ENCODE measurements at regions not wholly inside any gene's neighbourhood (a gene's known extent, or its start where the extent isn't known, plus 50 kb on each side); places are given as distances from the start of the nearest gene placed in this dataset.

DNA sequence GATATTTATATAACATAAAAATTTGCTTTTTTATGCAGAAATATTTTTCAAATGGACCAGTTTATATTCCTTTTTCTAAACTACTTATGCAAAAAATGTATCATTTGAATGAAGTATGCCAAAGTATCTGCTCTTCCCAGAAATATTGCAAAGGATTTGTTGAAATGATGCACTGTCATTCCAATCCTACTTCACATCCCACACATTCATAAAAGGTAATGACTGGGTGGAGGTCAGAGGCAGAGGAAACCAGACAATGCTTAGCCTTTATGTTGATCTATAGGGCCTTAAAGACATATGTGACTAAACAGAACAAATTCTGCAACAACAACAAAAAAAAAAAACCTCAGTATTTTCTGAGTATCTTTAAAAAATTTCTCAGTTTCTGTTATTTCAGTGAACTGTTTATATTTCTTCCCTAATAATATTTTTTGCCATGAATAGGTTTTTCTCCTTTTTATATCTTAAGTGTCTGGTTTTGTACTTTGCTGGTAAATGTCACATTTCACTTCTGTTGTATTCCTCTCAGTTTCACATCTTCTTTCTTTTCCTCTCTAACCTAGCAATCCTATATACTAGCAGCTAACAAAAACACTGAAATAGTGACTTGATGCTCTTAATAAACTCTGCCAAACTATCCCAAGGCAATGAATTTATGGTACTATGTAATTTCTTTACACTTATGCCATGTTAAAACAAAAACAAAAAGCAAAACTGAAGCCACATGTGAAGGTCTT lies 374.1 kb downstream of the BCKDHB start:
- no peak overlapping the region for H3K4me3 ChIP-seq (ENCODE audit: low read depth, low read length, poor library complexity, severe bottlenecking)
- no peaks in the 10 kb centered on the region for H3K27me3 ChIP-seq (ENCODE audit: insufficient read depth, low read length)
- no peak overlapping the region for H3K27ac ChIP-seq (ENCODE audit: low read depth, low read length, poor library complexity, severe bottlenecking)
- H3K79me2 ChIP-seq (ENCODE audit: insufficient read depth, low read length): no peaks in the 10 kb centered on the region
- H3K9me2 ChIP-seq (ENCODE audit: low read depth, low read length): no peaks in the 10 kb centered on the region
- H3K4me1 ChIP-seq (ENCODE audit: insufficient read depth, low read length, severe bottlenecking): no peaks in the 10 kb centered on the region
- no peak overlapping the region for H2AFZ ChIP-seq (ENCODE audit: low read length)
- H3F3A ChIP-seq (ENCODE audit: insufficient read depth, low read length): no peaks in the 10 kb centered on the region; the same call in 1 of the 2 replicates
- H4K20me1 ChIP-seq (ENCODE audit: insufficient read depth, low read length): no peaks in the 10 kb centered on the region
- no peak overlapping the region for H3K4me2 ChIP-seq (ENCODE audit: low read length)
- H3K9me3 ChIP-seq (ENCODE audit: low read length): no peaks in the 10 kb centered on the region
- H3K36me3 ChIP-seq (ENCODE audit: insufficient read depth, low read length): no peaks in the 10 kb centered on the region
- H3K9ac ChIP-seq (ENCODE audit: low read length): no peak overlapping the region
- TF ChIP-seq CTCF (IDR thresholded peaks at IDR 0.05; ENCODE audit: low read length) (no peak), EZH2 (IDR thresholded peaks at IDR 0.05; ENCODE audit: borderline replicate concordance, low read length) (no peak)

- no peaks in the 10 kb centered on the region for H3K27me3 ChIP-seq (ENCODE audit: insufficient read depth, low read length)
- no peak overlapping the region for H3K4me3 ChIP-seq (ENCODE audit: low read depth, low read length, poor library complexity, severe bottlenecking)
- no peak overlapping the region for H2AFZ ChIP-seq (ENCODE audit: low read length)
- no peaks in the 10 kb centered on the region for H3K79me2 ChIP-seq (ENCODE audit: insufficient read depth, low read length)
- no peaks in the 10 kb centered on the region; the same call in 1 of the 2 replicates for H3F3A ChIP-seq (ENCODE audit: insufficient read depth, low read length)
- TF ChIP-seq EZH2 (IDR thresholded peaks at IDR 0.05; ENCODE audit: borderline replicate concordance, low read length): no peak
- TF ChIP-seq CTCF (IDR thresholded peaks at IDR 0.05; ENCODE audit: low read length): no peak
- no peaks in the 10 kb centered on the region for H3K9me2 ChIP-seq (ENCODE audit: low read depth, low read length)
- no peaks in the 10 kb centered on the region for H3K9me3 ChIP-seq (ENCODE audit: low read length)
- no peaks in the 10 kb centered on the region for H3K4me1 ChIP-seq (ENCODE audit: insufficient read depth, low read length, severe bottlenecking)
- H3K4me2 ChIP-seq (ENCODE audit: low read length): no peak overlapping the region
- H3K27ac ChIP-seq (ENCODE audit: low read depth, low read length, poor library complexity, severe bottlenecking): no peak overlapping the region
- H4K20me1 ChIP-seq (ENCODE audit: insufficient read depth, low read length): no peaks in the 10 kb centered on the region
- no peak overlapping the region for H3K9ac ChIP-seq (ENCODE audit: low read length)
- H3K36me3 ChIP-seq (ENCODE audit: insufficient read depth, low read length): no peaks in the 10 kb centered on the region
Measured at GRCh38 chr6:80478030-80478429, 371.6 kb downstream of the BCKDHB start.

DNA sequence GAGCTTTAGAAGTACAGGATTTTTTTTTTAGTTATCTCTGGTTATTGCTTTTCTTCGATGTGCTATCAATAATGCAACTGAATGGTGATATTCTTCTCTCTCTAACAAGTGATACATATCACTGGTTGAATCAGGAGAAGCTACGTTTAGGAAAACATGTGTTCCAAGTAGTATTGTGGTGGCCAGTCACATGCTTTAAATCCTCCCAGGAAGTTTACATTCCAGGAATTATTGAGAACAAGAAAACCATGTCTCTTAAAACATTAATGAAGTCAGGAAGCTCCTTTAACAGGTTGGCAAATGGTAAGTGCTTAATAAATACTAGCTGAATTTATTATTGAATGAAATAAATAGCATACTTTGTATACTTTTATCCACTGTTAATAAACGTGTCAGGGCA lies 371.1 kb downstream of the BCKDHB start:
- Histone ChIP-seq H4K20me1 (ENCODE audit: insufficient read depth, low read length) (no peaks in the 10 kb centered on the region), H2AFZ (ENCODE audit: low read length) (no peak overlapping the region), H3K36me3 (ENCODE audit: insufficient read depth, low read length) (no peaks in the 10 kb centered on the region), H3K4me2 (ENCODE audit: low read length) (no peak overlapping the region), H3K9me3 (ENCODE audit: low read length) (no peaks in the 10 kb centered on the region), H3K79me2 (ENCODE audit: insufficient read depth, low read length) (no peaks in the 10 kb centered on the region), H3F3A (ENCODE audit: insufficient read depth, low read length) (no peaks in the 10 kb centered on the region; the same call in 1 of the 2 replicates), H3K4me1 (ENCODE audit: insufficient read depth, low read length, severe bottlenecking) (no peaks in the 10 kb centered on the region), H3K4me3 (ENCODE audit: low read depth, low read length, poor library complexity, severe bottlenecking) (no peak overlapping the region), H3K27me3 (ENCODE audit: insufficient read depth, low read length) (no peaks in the 10 kb centered on the region), H3K9me2 (ENCODE audit: low read depth, low read length) (no peaks in the 10 kb centered on the region), H3K27ac (ENCODE audit: low read depth, low read length, poor library complexity, severe bottlenecking) (no peak overlapping the region), H3K9ac (ENCODE audit: low read length) (no peak overlapping the region)
- TF ChIP-seq EZH2 (IDR thresholded peaks at IDR 0.05; ENCODE audit: borderline replicate concordance, low read length): no peak

GRCh38 chr6:80472271-80472670 lies 365.8 kb downstream of the BCKDHB start:
- no peak overlapping the region for H2AFZ ChIP-seq (ENCODE audit: low read length)

More at GRCh38 chr6:80472271-80472670, 365.8 kb downstream of the BCKDHB start:
- Histone ChIP-seq H3K27ac (ENCODE audit: low read depth, low read length, poor library complexity, severe bottlenecking) (no peak overlapping the region), H3K4me3 (ENCODE audit: low read depth, low read length, poor library complexity, severe bottlenecking) (no peak overlapping the region), H3K9me2 (ENCODE audit: low read depth, low read length) (no peaks in the 10 kb centered on the region), H3F3A (ENCODE audit: insufficient read depth, low read length) (no peaks in the 10 kb centered on the region; the same call in 1 of the 2 replicates), H3K27me3 (ENCODE audit: insufficient read depth, low read length) (no peaks in the 10 kb centered on the region), H3K79me2 (ENCODE audit: insufficient read depth, low read length) (no peaks in the 10 kb centered on the region), H3K4me1 (ENCODE audit: insufficient read depth, low read length, severe bottlenecking) (no peaks in the 10 kb centered on the region), H3K36me3 (ENCODE audit: insufficient read depth, low read length) (no peaks in the 10 kb centered on the region), H3K4me2 (ENCODE audit: low read length) (no peak overlapping the region), H4K20me1 (ENCODE audit: insufficient read depth, low read length) (no peaks in the 10 kb centered on the region), H3K9ac (ENCODE audit: low read length) (no peak overlapping the region), H3K9me3 (ENCODE audit: low read length) (no peaks in the 10 kb centered on the region)
- TF ChIP-seq CTCF (IDR thresholded peaks at IDR 0.05; ENCODE audit: low read length) (no peak), EZH2 (IDR thresholded peaks at IDR 0.05; ENCODE audit: borderline replicate concordance, low read length) (no peak)

Data from OCI-LY1 (cell line).